Activated naive CD4-positive, alpha-beta T cell treated with Interleukin-2 at 50 U/mL for 16 hours (primary cell): ENCODE measurements at regions not wholly inside any gene's neighbourhood (a gene's known extent, or its start where the extent isn't known, plus 50 kb on each side); places are given as distances from the start of the nearest gene placed in this dataset.

ENCODE experiments used
- DNase-seq: peaks from one replicate; pipeline ENCODE4 v3.0.0-alpha.2; 2020

DNA sequence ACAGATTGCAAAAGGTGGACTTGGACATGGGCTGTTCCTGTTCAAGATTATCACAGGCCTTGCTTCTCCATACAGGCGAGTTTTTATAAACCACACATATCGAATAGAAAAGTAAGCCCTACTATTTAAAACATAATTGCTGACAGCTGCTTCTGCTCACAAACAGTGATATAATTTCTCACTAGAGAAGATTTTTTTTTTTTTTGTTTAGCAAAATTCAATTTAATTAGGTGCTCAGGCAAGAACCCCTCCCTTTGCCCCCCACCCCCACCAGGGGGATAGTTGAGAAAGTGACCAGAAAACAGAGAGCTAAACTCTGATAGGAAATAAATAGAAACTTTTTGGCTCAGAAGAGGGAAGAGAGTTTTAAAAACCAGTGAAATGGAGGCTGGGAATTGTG is 132.8 kb upstream of the CRY1 start:
- no peak for DNase-seq

DNA sequence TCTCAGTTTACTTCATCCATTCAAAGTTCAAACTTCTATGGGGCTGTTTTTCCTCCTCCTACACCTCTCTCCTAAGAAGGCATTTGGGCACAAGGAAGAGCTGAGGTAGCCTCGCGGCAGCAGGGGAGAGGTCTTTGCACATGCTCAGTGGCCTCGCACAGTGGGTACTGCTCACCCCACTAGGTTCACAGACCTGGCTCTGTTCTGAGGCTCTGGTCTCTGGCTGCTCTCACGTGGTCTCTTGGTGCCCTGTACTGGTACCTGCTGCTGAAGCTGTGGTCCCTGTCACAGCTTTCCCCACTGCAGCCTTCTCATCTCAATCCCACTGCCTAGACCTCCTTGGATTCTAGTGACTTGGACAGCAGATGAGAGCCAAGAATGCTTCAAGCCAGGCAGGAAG is 134.7 kb upstream of the CRY1 start:
- DNase-seq, result no peak

DNA sequence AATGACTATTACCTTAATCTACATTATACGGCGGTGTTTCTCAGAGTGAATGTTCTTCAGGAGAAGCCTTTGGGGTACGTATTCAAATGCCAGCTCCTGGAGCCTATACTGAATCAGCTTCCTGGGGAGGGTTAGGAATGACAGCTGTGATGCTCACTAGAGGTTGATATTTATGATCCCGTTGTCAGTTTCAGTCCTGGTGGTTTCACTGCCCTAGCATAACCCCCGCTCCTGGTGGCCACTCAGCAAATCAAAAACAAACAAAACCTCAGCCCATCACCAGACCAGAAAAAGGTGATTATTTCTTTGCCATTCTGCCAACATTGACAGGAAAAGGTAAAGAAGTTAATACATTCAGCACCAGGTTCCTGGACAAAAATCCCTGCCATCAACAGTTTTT is 136.5 kb upstream of the CRY1 start:
- no peak for DNase-seq

DNA sequence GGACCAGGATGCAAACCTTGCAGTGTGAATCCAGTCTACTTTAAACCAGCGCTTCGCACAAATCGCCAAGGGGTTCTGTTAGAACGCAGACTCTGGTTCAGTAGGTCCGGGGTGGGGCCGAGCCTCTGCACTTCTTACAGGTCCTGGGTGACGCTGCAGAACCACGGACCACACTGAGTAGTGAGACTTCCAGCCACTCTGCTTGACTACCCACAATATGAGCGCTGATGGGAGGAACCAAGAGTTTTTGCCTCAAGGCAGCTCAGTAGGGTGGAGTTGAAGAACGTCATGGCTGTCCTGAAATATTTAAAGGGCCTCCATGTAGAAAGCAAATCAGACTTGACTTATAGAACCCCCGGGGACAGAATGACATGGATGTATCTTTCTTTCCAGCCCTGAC is 138.0 kb upstream of the CRY1 start:
- DNase-seq, result no peak

DNA sequence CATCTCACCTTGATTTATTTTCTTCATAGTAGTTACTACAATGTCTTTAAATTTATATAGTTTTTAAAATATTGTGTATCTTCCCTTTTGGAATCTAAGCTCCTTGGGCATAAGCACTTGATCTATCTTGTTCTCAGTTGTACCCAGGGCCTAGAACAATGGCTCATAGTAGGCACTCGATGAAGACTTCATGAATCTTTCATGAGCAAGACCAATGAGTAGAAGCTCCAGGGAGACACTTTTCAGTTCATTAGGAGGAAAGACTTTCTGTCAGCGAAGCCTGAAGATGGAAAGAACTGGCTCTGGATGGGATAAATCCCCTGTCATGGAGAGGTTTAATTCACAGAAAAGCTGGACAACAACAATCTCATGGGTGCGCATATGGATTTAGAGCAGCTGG is 140.2 kb upstream of the CRY1 start:
- no peak for DNase-seq

DNA sequence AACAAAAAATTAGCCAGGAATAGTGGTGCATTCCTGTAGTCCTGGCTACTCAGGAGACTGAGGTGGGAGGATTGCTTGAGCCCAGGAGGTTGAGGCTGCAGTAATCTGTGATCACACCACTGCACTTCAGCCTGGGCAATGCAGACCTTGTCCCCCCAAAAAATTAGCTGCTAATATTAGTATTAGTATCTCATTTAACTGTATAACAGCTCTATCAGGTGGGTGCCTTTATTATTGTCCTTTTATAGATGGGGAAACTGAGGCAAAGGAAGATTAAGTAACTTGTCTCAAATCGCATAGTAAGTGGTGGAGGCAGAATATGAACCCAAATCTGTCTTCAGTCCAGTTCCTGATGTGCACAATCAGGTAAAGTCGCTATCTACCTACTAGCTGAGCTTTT is 142.3 kb upstream of the CRY1 start:
- DNase-seq, result no peak

DNA sequence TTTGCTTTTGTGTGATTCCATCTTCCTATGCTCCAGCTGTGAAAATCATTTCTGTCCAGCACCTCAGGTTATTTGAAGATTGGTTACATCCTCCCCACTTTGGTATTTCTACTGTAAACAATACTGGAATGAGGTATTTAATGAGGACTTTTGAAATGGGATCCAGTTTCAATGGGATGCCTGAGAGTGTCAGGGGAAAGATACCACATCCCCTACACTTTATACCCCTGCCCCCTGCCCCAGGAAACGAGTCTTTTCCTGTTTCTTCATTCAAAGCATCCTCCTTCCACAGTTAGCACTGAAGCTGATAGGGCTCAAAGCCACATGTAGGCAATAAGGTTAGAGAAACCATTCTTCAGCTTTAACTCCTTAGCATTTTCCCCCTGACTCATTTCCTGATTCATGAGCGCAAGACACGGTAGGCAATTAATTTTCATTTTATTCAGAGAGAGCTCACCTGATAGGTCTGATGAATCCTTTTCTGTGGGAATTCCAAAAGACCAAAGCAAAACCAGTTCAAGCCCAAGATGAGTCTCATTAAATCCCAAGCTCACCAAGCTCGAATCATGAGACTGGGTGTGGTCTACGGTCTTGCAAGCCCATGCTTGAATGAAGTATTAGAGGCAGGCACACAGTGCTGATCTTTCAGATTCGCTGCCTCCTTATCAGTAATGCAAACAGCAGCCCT is 143.6 kb upstream of the CRY1 start:
- no peak for DNase-seq

DNA sequence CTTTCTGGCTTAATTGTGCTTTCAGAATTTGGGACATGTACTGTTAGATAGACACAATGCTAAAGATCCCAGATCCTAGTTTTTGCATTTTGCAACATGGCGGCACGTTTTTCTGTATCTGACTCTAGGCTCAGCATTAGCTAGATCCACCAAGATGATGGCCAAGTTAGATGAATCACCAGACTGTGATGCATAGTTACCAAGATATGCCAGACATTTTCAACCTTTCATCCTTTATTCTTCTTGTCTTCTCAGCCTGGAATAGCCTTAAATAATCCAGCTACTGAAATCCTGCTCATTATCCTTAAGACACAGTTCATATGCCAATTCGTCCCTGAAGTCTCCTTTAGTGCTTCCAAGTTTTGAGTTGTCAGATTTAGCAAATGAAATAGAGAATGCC is 144.9 kb upstream of the CRY1 start:
- DNase-seq, result no peak

DNA sequence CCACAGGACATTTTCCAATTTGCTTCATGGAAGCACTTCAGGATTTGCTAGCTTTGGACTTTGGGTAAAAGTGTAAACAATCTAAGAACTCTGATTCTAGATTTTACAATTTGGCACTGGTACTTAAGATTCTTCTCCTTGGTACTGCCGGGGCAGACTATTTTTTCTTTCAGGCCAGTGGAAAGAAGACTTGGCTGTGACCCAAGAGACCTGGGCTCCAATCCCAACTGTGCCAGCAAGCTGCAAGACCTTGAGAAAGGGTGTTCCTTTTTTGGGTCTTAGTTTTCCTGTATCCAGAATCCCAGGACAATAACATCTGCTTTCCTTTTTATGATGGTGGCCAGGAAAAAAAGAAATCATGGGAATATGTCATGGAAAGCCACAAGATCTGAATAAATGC is 148.1 kb upstream of the CRY1 start:
- no peak for DNase-seq

DNA sequence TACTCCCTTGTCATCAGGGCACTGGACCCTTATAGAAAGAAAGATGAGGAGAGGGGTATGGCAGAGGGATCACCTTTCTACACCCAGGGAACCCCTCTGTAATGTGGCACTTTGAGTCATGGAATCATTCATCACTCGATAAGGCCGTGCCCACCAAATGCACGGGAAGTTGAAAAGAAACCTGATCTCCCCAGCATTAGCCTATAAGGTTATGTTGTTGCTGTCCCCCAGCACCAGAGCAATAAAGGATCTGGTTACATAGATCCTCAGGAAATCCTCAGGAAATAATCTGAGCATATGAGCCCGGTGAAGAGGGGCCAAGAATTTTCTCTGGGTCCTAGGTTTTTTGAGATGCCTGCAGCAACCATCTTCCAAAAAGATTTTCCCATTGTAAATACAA is 148.8 kb upstream of the CRY1 start:
- DNase-seq, result no peak

DNA sequence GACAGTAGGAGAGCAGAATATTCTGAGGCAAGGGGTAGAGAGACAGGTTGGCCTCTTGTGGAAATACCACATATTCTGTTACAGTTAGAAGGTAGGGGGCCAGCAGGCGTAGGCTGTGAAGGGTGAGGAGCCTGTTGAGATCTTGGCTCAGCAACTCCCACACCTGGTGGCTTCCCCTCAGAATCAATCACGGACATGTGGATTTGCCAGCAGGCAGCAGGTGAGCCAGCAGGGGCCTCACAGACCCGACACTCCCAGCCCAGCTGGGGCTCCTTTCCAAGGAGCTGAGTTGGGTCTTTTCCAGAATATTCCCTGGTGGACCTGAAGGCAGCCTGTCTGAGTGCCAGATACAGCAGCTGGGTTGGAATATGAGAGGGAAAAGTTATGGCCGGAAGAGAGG is 150.0 kb upstream of the CRY1 start:
- no peak for DNase-seq

DNA sequence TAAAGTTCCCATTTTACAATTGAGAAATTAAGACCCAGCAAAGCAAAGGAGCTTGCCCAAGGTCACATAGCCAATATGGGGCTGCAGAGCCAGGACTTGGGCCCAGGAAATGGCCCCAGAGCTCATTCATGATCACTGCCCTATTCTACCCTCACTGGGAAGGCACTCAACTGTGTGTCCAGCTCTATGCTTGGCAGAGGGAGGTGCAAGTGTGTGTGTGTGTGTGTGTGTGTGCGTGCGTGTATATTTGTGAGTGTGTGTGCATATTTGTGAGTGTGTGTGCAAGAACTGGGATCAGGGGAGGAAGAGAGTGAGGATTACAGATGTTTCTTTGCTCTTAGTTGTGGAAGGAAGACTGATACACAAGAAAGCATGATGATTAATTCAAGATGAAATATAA is 151.2 kb upstream of the CRY1 start:
- no peak for DNase-seq

DNA sequence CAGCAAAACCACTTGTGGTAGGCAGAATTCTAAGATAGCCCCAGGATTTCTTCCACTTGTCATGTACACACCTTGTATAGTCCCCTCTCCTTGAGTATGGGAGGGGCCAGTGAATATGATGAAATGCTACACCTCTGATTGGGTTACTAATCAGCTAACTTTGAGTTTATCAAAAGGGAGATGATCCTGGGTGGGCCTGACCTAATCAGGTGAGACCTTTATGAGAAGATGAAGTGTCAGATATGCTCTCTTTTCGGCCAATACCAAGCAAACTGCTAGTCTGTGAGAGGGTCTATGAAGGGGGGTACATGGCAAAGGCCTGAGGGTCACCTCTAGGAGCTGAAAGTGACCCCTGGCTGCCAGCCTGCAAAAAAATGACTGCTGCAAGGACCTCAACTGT is 154.3 kb upstream of the CRY1 start:
- no peak for DNase-seq

DNA sequence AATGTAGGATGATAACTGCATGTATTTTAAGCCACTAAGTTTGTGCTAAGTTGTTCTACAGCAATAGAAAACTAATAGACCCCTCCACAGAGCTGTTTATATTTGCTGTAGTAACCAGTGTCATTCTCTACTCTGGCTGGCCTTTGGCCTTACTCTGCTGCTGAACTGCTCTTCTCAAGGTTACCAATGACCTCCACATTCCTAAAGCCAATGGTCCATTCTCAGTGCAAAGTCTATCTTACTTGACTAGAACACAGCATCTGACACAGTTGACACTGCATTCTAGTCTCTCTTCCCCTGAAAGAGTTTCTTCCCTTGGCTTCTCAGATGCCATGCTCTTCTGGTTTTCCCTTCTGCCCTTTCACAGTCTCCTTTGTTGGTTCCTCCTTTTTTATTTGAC is 154.8 kb upstream of the CRY1 start:
- no peak for DNase-seq

DNA sequence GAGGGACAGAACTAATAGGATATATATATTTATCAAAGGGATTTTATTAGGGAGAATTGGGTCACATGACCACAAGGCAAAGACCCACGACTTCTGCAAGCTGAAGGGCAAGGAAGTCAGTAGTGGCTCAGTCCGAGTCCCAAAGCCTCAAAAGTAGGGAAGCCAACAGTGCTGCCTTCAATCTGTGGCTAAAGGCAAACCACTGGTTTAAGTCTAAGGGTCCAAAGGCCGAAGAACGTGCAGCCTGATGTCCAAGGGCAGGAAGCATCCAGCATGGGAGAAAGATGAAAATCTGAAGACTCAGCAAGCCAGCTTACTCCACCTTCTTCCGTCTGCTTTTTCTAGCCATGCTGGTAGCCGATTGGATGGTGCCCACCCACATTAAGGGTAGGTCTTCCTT is 157.9 kb upstream of the CRY1 start:
- DNase-seq, result no peak

DNA sequence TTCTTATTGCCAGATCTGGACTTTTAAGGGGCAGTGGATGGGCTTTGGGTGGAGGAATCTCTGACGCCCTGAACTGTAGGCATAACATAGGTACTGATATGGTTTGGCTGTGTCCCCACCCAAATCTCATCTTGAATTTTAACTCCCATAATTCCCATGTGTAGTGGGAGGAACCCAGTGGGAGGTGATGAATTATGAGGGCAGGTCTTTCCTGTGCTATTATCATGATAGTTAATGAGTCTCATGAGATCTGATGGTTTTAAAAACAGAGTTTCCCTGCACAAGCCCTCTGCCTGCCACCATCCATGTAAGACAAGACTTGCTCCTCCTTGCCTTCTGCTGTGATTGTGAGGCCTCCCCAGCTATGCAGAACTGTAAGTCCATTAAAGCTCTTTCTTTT is 160.0 kb upstream of the CRY1 start:
- no peak for DNase-seq

DNA sequence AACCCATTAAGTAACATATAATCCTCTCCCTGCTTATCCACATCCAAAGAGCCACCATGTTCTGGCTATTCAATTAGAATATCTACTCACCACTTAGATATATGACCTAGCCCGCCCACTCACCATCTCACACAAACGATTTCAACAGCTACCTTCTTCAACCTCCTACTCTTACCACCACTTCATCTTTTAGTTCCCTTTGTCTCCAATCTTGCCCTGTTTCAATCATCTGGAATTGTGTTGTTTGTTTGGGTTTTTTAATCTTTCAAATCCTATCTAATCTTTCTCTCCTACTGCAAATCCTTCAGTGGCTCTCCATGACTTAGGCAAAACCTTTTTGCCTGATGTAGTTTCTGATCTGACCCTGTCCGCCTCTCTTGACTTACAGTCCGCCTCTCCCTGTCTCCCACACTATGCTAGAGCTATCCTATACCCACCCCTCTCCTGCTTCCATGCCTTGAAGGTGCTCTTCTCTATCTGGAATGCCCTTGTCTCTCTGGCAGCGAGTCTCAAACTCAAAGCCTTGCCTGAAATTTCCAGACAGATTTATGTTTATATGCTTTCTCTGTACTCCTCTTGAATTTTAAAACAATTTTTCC is 161.0 kb upstream of the CRY1 start:
- DNase-seq, result no peak

DNA sequence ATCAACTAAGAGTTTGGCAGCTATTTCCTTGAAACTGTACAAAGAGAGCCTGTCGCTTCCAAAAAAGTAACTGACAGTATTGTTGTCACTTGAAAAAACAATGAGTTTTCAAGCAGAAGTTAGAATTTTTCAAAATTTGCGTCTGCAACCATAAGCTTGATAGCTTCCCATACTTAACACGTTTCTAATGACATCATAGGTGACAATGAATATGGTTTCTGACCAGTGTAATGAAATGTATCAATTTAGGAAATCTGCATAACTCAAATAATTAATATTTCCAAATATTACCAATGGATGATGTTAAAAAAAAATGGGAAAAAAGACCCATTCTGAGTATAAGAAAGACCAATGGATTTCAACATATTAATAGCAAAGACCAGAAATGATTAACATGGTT is 165.4 kb upstream of the CRY1 start:
- DNase-seq, result no peak

DNA sequence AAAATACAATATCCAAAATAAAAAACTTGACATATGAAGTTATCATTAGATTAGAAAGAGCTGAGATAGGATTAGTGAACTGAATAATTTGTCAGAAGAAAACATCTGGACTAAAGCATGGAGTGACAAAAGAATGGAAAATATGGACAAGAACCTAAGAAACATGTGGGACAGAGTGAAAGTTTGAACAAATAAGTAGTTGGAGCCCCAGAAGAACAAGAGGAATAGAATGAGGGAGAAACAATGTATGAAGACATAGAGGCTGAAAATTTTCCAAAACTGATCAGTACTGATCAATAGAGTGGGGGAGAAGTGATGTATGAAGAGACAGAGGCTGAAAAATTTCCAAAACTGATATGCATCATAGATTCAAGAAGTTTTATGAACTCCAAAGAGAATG is 170.6 kb upstream of the CRY1 start:
- DNase-seq, result no peak

DNA sequence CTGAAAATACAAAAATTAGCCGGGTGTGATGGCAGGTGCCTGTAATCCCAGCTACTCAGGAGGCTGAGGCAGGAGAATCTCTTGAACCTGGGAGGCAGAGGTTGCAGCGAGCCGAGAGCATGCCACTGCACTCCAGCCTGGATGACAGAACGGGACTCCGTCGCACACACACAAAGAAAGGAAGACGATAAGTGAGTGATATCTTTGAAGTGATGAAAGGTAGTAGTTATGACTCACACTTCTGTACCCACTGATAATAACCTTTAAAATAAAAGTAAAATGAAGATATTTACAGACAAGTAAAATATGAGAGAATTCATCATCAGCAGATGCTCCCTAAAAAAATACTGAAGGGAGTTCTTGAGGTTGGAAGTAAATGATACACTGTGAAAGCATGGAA is 171.3 kb upstream of the CRY1 start:
- DNase-seq, result no peak

DNA sequence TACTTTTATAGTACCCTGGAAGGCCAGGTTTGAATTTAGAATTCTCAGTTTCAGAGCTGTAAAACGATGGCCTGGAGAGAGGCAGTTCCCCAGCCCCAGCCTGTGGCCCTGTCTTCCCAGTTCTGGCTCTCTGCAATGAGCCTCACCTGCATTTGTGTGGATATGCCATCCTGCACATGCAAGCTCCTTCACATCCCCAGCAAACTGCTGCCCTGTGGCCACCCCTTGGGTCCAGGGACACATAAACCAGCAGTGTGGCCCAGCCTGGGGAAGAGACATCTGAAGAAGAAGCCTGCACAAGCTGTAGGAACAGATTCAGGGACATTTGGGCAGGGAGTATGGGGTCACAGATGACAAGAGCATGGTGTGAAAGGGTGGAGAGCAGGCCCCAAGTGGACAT is 174.3 kb upstream of the CRY1 start:
- DNase-seq, result no peak

DNA sequence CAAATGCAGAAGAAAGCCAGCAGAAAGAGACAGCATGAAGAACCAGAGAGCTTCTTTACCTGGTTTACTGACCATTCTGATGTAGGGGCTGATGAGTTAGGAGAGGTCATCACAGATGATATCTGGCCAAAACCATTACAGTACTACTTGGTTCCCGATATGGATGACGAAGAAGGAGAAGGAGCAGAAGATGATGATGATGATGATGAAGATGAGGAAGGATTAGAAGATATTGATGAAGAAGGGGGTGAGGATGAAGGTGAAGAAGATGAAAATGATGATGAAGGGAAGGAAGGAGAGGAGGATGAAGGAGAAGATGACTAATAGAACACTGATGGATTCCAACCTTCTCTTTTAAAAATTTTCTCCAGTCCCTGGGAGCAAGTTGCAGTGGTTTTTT is 178.2 kb upstream of the CRY1 start:
- DNase-seq, result no peak

DNA sequence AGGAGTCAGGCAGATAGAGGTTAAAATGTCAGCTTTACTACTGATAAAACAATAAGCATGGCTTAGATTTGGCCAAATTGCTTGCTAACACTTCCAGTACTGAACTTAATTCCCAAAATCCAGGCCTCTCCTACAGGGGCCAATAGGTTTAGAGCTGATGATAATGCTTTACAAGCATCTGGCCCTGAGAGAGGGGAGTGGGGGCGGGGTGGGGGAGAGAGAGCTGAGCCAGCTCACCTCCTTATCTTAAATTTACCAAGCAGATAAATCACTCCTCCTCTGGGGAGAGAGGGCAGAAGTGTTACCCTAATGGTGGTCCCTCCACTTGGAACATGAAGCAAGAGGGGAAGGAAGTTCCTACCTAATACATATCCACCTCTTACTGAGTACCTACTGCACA is 182.2 kb upstream of the CRY1 start:
- DNase-seq, result no peak

DNA sequence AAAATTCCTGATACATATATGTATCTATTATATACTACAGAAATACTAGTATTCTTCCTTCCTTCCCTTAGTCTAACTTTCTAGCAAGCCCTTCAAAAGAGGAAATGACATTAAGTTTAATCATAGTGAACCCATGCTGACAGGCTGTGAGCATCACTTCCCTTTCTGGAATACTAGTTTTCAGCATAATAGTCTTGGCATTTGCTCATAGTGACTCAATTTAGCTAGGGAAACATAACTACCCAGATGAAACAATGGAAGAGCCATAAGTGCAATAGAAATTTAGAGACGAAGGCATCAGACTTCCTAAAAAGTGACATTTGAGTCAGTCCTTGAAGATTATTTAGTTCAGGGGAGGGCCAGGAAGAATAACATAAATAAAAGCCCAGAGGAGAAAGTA is 184.5 kb upstream of the CRY1 start:
- DNase-seq, result no peak

DNA sequence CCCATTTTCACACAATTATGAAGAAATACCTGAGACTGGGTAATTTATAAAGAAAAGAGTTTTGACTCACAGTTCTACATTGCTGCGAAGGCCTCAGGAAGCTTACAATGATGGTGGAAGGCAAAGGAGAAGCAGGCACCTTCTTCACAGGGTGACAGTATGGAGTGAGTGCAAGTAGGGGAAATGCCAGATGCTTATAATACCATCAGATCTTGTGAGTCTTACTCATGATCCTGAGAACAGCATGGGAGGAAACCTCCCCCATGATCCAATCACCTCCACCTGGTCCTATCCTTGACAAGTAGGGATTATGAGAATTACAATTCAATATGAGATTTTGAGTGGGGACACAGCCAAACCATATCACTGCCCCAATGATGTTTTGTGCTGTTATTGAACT is 189.3 kb upstream of the CRY1 start:
- no peak for DNase-seq

DNA sequence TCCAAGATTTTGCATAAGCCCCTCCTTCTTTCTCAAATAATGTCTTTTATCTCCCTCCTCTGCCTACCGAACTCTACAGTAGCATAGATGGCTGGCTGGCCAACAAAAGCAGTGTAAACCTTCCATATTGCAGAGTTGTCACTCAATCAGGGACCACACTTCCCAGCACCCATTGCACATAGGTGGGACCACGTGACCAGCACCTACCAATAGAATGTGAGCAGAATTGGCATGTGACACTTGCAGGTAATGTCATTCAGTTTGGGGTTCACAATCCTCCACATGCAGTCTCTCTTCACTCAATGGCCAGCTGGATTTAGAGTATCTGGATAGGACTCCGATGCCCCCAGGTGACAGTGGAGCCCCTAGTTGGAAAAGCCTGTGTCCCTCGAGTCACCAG is 190.3 kb upstream of the CRY1 start:
- no peak for DNase-seq
